Osteoblast (primary cell): ENCODE measurements at regions not wholly inside any gene's neighbourhood (a gene's known extent, or its start where the extent isn't known, plus 50 kb on each side); places are given as distances from the start of the nearest gene placed in this dataset.

ENCODE experiments used
- DNase-seq: peaks from one replicate; pipeline ENCODE4 v3.0.0; 2011; ENCODE audit warnings: low spot score, mixed read lengths; ENCODE audit not compliant: insufficient read length; ENCODE audit errors: missing footprints
- H2AFZ ChIP-seq: 2 replicates; pipeline ENCODE4 v1.6.0; 2011; ENCODE audit warnings: mild to moderate bottlenecking, low read length
- H3K27ac ChIP-seq: 2 replicates; pipeline ENCODE4 v1.5.1; 2011; ENCODE audit warnings: mild to moderate bottlenecking, low read depth, low read length, moderate library complexity
- H3K27me3 ChIP-seq: 2 replicates; pipeline ENCODE4 v1.6.0; 2012; ENCODE audit warnings: mild to moderate bottlenecking, control low read depth, inconsistent platforms, low read length, moderate library complexity; ENCODE audit not compliant: insufficient read depth
- H3K36me3 ChIP-seq: 2 replicates; pipeline ENCODE4 v1.5.1; 2011; ENCODE audit warnings: mild to moderate bottlenecking, low read length, control low read depth, moderate library complexity; ENCODE audit not compliant: insufficient read depth
- H3K4me1 ChIP-seq: 2 replicates; pipeline ENCODE4 v1.5.1; 2011; ENCODE audit warnings: mild to moderate bottlenecking, low read length, control low read depth, moderate library complexity; ENCODE audit not compliant: insufficient read depth
- H3K4me2 ChIP-seq: 2 replicates; pipeline ENCODE4 v1.6.0; 2011; ENCODE audit warnings: mild to moderate bottlenecking, low read length; ENCODE audit not compliant: insufficient read depth
- H3K4me3 ChIP-seq: fragments of 200-600 bp; sonication (generic); 3 replicates; pipeline ENCODE4 v1.5.1; 2012; ENCODE audit warnings: mild to moderate bottlenecking, low read length, inconsistent platforms; ENCODE audit not compliant: insufficient read depth
- H3K79me2 ChIP-seq: 2 replicates; pipeline ENCODE4 v1.6.0; 2012; ENCODE audit warnings: mild to moderate bottlenecking, low read length, control low read depth, inconsistent platforms; ENCODE audit not compliant: insufficient read depth
- H3K9me3 ChIP-seq: 2 replicates; pipeline ENCODE4 v1.5.1; 2011; ENCODE audit warnings: low read depth, low read length, control low read depth
- H4K20me1 ChIP-seq: 2 replicates; pipeline ENCODE4 v1.6.0; 2012; ENCODE audit warnings: mild to moderate bottlenecking, low read length, control low read depth; ENCODE audit not compliant: insufficient read depth
- CTCF ChIP-seq: IDR thresholded peaks from 2 replicates; pipeline ENCODE4 v1.5.1; 2011; ENCODE audit warnings: mild to moderate bottlenecking, low read depth, low read length, moderate library complexity; ENCODE audit errors: extremely low read depth

GRCh38 chr18:30163573-30163972 lies 879.0 kb downstream of the DSC3 start:
- Histone ChIP-seq H4K20me1 (no peaks in the 10 kb centered on the region), H3K4me2 (no peak overlapping the region)
- TF ChIP-seq CTCF: no peak

GRCh38 chr18:30160124-30160523 lies 882.4 kb downstream of the DSC3 start:
- TF ChIP-seq CTCF: no peak
- Histone ChIP-seq H3K4me1 (no peaks in the 10 kb centered on the region), H3K27me3 (no peaks in the 10 kb centered on the region), H3K4me2 (no peak overlapping the region), H3K79me2 (no peaks in the 10 kb centered on the region), H2AFZ (no peak overlapping the region), H3K36me3 (no peaks in the 10 kb centered on the region), H3K27ac (no peak overlapping the region), H3K9me3 (no peaks in the 10 kb centered on the region), H3K4me3 (no peak overlapping the region), H4K20me1 (no peaks in the 10 kb centered on the region)
- no peak for DNase-seq

More at GRCh38 chr18:30163573-30163972, 879.0 kb downstream of the DSC3 start:
- Histone ChIP-seq H2AFZ (no peak overlapping the region), H3K36me3 (no peaks in the 10 kb centered on the region), H3K27me3 (no peaks in the 10 kb centered on the region), H3K79me2 (no peaks in the 10 kb centered on the region), H3K4me1 (no peaks in the 10 kb centered on the region), H3K27ac (no peak overlapping the region), H3K9me3 (no peaks in the 10 kb centered on the region), H3K4me3 (no peak overlapping the region)
- no peak for DNase-seq

- Histone ChIP-seq H3K36me3 (no peaks in the 10 kb centered on the region), H3K27me3 (no peaks in the 10 kb centered on the region), H3K79me2 (no peaks in the 10 kb centered on the region), H3K9me3 (no peaks in the 10 kb centered on the region), H4K20me1 (no peaks in the 10 kb centered on the region), H2AFZ (no peak overlapping the region), H3K4me2 (no peak overlapping the region), H3K4me3 (no peak overlapping the region), H3K4me1 (no peaks in the 10 kb centered on the region), H3K27ac (no peak overlapping the region)
- no peak for TF ChIP-seq CTCF
- DNase-seq: no peak
Measured at GRCh38 chr18:30150586-30151250, 891.8 kb downstream of the DSC3 start.

- H3K79me2 ChIP-seq: no peaks in the 10 kb centered on the region
- no peak overlapping the region for H3K27ac ChIP-seq
- no peak overlapping the region for H2AFZ ChIP-seq
- H3K4me2 ChIP-seq: no peak overlapping the region
- no peaks in the 10 kb centered on the region for H3K9me3 ChIP-seq
- no peak for TF ChIP-seq CTCF
- H3K36me3 ChIP-seq: no peaks in the 10 kb centered on the region
- no peaks in the 10 kb centered on the region for H4K20me1 ChIP-seq
- no peaks in the 10 kb centered on the region for H3K27me3 ChIP-seq
- no peak overlapping the region for H3K4me3 ChIP-seq
- no peaks in the 10 kb centered on the region for H3K4me1 ChIP-seq
- no peak for DNase-seq
Measured at GRCh38 chr18:30149585-30149984, 893.0 kb downstream of the DSC3 start.
